Tibial nerve (tissue), 4 donors: ENCODE measurements at regions not wholly inside any gene's neighbourhood (a gene's known extent, or its start where the extent isn't known, plus 50 kb on each side); places are given as distances from the start of the nearest gene placed in this dataset.

Source experiments
- DNase-seq, 2 donors: peaks; one replicate each; pipeline ENCODE4 v3.0.0-alpha.2; 2019; ENCODE audit warnings: low spot score in 2 of 2
- H3K27ac ChIP-seq, 4 donors: fragments of 200-600 bp; sonication (generic) in 3 of 4; one replicate each; pipeline ENCODE4 v1.5.1; 2017 to 2019; ENCODE audit warnings: mild to moderate bottlenecking in 1 of 4
- H3K27me3 ChIP-seq, 2 donors: fragments of 200-600 bp; sonication (generic) in 1 of 2; one replicate each; pipeline versions ENCODE4 v1.5.1 to v1.6.0; 2017 to 2019
- H3K36me3 ChIP-seq, 3 donors: fragments of 200-600 bp; sonication (generic); one replicate each; pipeline ENCODE4 v1.5.1; 2018 to 2019
- H3K4me1 ChIP-seq, 4 donors: fragments of 200-600 bp; sonication (generic) in 3 of 4; one replicate each; pipeline ENCODE4 v1.5.1; 2017 to 2019
- H3K4me3 ChIP-seq, 4 donors: fragments of 200-600 bp; sonication (generic) in 3 of 4; one replicate each; pipeline ENCODE4 v1.5.1; 2017 to 2019; ENCODE audit warnings: mild to moderate bottlenecking in 1 of 4, moderate library complexity in 1 of 4
- H3K9me3 ChIP-seq, 4 donors: fragments of 200-600 bp; sonication (generic) in 3 of 4; one replicate each; pipeline ENCODE4 v1.5.1; 2017 to 2019
- CTCF ChIP-seq, 5 experiments: fragments of 200-600 bp in 3 of 5; fragments of 450-650 bp in 2 of 5; sonication (generic) in 3 of 5; IDR thresholded peaks; one replicate each; pipeline ENCODE4 v1.5.1; 2016 to 2019; ENCODE audit warnings: antibody characterized with exemption in 5 of 5, mild to moderate bottlenecking in 3 of 5, moderate library complexity in 2 of 5
- EP300 ChIP-seq, 2 donors: sonication (generic); formaldehyde crosslinking; IDR thresholded peaks; one replicate each; pipeline ENCODE4 v1.6.1; 2017; ENCODE audit warnings: antibody characterized with exemption in 2 of 2, mild to moderate bottlenecking in 1 of 2
- POLR2A ChIP-seq, 2 donors: fragments of 450-650 bp; IDR thresholded peaks; one replicate each; pipeline ENCODE4 v1.6.1; 2017; ENCODE audit warnings: antibody characterized with exemption in 2 of 2, mild to moderate bottlenecking in 2 of 2, moderate library complexity in 2 of 2
- WGBS, 2 donors: methylation state at CpG; one replicate each; pipeline ENCODE4 v1.1.5; 2018; 5-methylcytosine and 5-hydroxymethylcytosine counted together

GRCh38 chr7:85424298-85424697 is 237.4 kb upstream of the SEMA3D start:
- no peak overlapping the region for H3K27ac ChIP-seq
- H3K36me3 ChIP-seq = no peaks in the 10 kb centered on the region
- 91 to 95% methylated on average over 7 of the region's 7 CpGs for WGBS, 2 donors
- H3K4me1 ChIP-seq = no peaks in the 10 kb centered on the region
- DNase-seq = no peak
- H3K27me3 ChIP-seq = no peaks in the 10 kb centered on the region
- TF ChIP-seq POLR2A (IDR thresholded peaks at IDR 0.05) (no peak), CTCF (IDR thresholded peaks at IDR 0.05) (no peak), EP300 (IDR thresholded peaks at IDR 0.05) (no peak)
- H3K4me3 ChIP-seq = no peak overlapping the region
- H3K9me3 ChIP-seq = no peaks in the 10 kb centered on the region

DNA sequence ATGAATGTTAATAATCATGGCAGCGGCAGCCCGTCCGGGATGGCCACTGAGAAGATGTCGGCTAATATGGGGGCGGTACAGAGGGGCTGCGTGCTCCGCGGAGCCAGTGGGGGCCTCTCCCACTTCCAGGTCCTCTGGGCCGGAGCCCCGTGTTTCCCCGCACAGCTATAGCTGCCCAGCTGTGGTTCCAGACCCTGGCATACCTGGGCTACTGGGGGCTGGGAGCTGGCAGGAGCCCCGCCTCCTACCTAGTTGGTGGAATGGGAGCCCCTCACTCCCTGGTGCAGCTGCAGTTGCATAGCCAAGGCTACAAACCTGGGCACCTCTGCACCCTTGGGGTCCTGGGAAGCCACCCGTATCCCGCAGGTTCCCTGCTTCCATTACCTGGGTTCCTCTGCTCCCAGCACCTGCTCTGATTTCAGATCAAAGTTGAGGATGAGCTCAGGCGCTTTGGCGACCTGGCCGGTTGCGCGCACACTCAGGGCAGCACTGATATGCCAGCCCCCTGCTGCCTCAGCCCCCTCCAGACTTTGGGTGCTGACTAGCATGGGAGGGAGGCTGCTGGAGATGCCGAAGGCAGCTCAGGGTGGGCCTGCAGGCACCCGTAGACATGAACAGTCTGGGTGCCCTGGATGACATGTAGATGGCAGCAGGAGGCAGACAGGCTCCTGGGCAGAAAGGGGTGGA is 236.5 kb upstream of the SEMA3D start:
- Histone ChIP-seq H3K27me3 (no peaks in the 10 kb centered on the region), H3K9me3 (no peaks in the 10 kb centered on the region), H3K4me1 (no peaks in the 10 kb centered on the region), H3K4me3 (no peak overlapping the region), H3K36me3 (no peaks in the 10 kb centered on the region), H3K27ac (no peak overlapping the region)
- no peak for DNase-seq
- WGBS, 2 donors = 94 to 97% methylated on average over 19 to 20 of the region's 21 CpGs
- TF ChIP-seq POLR2A (IDR thresholded peaks at IDR 0.05) = no peak
- no peak for TF ChIP-seq EP300 (IDR thresholded peaks at IDR 0.05)
- TF ChIP-seq CTCF (IDR thresholded peaks at IDR 0.05) = no peak

GRCh38 chr7:85415743-85416142 is 228.9 kb upstream of the SEMA3D start:
- DNase-seq = no peak
- 79 to 82% methylated on average over 1 of the region's 1 CpG for WGBS, 2 donors

GRCh38 chr7:85413718-85414117 is 226.9 kb upstream of the SEMA3D start:
- WGBS, 2 donors = 82 to 85% methylated on average over 6 of the region's 6 CpGs
- DNase-seq = no peak
- no peaks in the 10 kb centered on the region for H3K4me1 ChIP-seq
- H3K4me3 ChIP-seq = no peak overlapping the region
- TF ChIP-seq CTCF (IDR thresholded peaks at IDR 0.05) = no peak
- TF ChIP-seq POLR2A (IDR thresholded peaks at IDR 0.05) = no peak
- no peak for TF ChIP-seq EP300 (IDR thresholded peaks at IDR 0.05)
- H3K27ac ChIP-seq = no peak overlapping the region
- H3K9me3 ChIP-seq = no peaks in the 10 kb centered on the region
- no peaks in the 10 kb centered on the region for H3K36me3 ChIP-seq
- no peaks in the 10 kb centered on the region for H3K27me3 ChIP-seq

More at GRCh38 chr7:85415743-85416142, 228.9 kb upstream of the SEMA3D start:
- H3K27ac ChIP-seq = no peak overlapping the region
- no peaks in the 10 kb centered on the region for H3K27me3 ChIP-seq
- no peaks in the 10 kb centered on the region for H3K9me3 ChIP-seq
- no peaks in the 10 kb centered on the region for H3K36me3 ChIP-seq
- TF ChIP-seq EP300 (IDR thresholded peaks at IDR 0.05) (no peak), CTCF (IDR thresholded peaks at IDR 0.05) (no peak), POLR2A (IDR thresholded peaks at IDR 0.05) (no peak)
- H3K4me3 ChIP-seq = no peak overlapping the region
- no peaks in the 10 kb centered on the region for H3K4me1 ChIP-seq

DNA sequence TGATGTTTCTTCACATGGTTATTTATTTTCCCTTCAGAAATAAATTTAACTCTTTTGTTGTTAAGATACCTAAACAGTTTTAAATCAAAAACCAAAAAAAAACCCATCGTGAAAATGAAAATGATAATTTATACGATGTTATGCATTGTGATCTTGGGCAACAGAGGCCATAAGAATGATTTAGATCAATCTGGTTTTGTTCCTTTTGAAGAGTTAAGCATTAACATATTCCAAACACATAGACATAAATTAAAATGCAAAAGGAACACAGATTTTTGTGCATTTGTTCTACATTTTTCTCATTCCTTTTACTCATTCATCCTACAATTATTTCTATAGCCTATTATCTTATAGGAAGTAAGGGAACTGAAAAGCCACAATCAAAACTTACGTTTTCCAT is 226.1 kb upstream of the SEMA3D start:
- TF ChIP-seq CTCF (IDR thresholded peaks at IDR 0.05) (no peak), EP300 (IDR thresholded peaks at IDR 0.05) (no peak), POLR2A (IDR thresholded peaks at IDR 0.05) (no peak)
- H3K9me3 ChIP-seq = no peaks in the 10 kb centered on the region
- 54 to 60% methylated on average over 3 of the region's 3 CpGs for WGBS, 2 donors

More for the DNA sequence above, 226.1 kb upstream of the SEMA3D start:
- Histone ChIP-seq H3K27me3 (no peaks in the 10 kb centered on the region), H3K36me3 (no peaks in the 10 kb centered on the region), H3K4me3 (no peak overlapping the region), H3K27ac (no peak overlapping the region), H3K4me1 (no peaks in the 10 kb centered on the region)
- DNase-seq = no peak
